Stimulated activated CD4-positive, alpha-beta T cell treated with anti-CD3 and anti-CD28 coated beads, TNF-alpha, amount 100 ng/mL, for 24 hours (primary cell): ENCODE measurements at regions not wholly inside any gene's neighbourhood (a gene's known extent, or its start where the extent isn't known, plus 50 kb on each side); places are given as distances from the start of the nearest gene placed in this dataset.
"Not testable (repeated sequence)": the region's sequence is repeated elsewhere in the genome, so short reads cannot be mapped to it uniquely, and the experiment has no call there.

Source experiments
- DNase-seq, 3 experiments: peaks; one replicate each; pipeline ENCODE4 v3.0.0-alpha.2; 2020; ENCODE audit warnings: low read depth in 3 of 3

GRCh38 chr4:167831855-167832254 is 260.5 kb upstream of the ANXA10 start:
- no peak for DNase-seq

DNA sequence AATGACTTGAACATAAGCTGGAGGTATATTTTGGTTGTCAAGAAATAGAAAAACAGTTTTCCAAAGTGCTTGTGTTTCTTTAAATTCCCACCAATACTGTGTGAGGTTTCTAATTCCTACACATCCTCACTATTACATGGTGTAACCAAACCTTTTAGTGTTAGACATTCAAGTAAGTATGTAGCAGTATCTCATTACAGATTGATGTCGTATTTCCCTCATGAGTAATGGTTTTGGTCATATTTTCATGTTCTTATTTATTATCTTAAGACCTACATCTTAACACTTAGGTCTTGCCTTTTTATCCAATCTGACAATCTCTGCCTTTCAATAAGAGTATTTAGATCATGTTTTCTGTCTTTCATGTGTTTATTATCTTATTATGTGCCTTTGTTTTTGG is 253.7 kb upstream of the ANXA10 start:
- DNase-seq, result no peak

GRCh38 chr4:167842487-167842886 is 249.8 kb upstream of the ANXA10 start:
- no peak for DNase-seq

DNA sequence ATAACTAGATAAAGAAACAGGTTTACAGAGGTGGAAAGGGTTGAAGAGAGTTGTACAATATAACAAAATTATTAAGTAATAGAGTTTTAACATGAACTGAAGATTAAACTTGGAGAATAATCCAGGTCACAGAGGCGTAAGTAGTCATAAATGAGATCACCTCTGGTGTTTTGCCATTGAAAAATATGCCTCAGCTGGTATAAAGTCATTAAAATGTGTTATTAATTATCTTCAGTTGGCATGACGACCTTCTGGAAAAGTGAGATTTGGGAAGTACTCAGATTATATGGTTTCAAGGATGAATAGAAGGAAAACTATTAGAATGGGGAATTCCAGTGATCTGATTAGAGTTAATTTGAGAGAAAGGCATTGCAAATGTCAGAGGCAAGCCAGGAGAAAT is 237.5 kb upstream of the ANXA10 start:
- no peak for DNase-seq

DNA sequence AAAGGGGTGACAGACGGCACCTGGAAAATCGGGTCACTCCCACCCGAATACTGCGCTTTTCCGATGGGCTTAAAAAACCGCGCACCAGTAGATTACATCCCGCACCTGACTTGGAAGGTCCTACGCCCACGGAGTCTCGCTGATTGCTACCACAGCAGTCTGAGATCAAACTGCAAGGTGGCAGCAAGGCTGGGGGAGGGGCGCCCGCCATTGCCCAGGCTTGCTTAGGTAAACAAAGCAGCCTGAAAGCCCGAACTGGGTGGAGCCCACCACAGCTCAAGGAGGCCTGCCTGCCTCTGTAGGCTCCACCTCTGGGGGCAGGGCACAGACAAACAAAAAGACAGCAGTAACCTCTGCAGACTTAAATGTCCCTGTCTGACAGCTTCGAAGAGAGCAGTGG is 234.2 kb upstream of the ANXA10 start:
- not testable (repeated sequence) for DNase-seq

- DNase-seq, result no peak
Measured at GRCh38 chr4:167867191-167867590, 225.1 kb upstream of the ANXA10 start.

DNA sequence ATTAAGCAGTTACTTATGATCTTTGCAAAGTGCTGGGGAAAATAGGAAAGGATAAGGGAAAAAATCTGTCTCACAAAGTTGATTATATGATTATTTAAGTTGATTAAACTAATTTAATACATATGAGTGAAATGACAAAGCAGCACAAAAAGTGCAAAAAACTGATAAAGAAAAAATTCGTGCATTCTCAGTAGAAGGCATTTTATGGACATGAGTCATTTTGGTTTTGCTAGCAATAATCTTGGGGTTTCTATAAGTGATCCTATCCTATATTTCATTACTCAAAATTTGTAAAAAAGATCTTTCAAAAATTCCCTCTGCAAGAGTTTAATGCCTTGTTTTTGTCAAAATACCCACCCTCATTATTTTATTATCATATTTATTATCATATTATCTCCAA is 224.2 kb upstream of the ANXA10 start:
- DNase-seq, result no peak

DNA sequence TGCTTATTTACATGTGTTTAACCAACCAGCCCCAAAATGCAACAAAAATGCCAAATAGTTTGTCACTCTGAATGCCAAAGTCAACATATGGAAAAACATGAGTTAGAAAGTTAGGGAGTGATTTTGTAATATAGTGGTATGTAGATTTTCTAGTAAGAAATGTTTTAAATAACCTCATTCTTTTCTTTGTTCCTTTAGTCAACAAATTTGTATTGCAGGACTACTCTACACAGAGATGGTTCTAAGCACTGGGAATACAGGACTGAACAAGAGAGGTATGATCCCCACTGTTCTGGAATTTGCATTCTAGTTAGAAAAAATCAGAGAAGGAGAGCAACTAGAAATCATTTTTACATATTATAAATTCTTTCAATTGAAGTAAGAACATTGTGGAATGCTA is 218.8 kb upstream of the ANXA10 start:
- no peak for DNase-seq

- not testable (repeated sequence) for DNase-seq
Measured at GRCh38 chr4:167876091-167876490, 216.2 kb upstream of the ANXA10 start.

DNA sequence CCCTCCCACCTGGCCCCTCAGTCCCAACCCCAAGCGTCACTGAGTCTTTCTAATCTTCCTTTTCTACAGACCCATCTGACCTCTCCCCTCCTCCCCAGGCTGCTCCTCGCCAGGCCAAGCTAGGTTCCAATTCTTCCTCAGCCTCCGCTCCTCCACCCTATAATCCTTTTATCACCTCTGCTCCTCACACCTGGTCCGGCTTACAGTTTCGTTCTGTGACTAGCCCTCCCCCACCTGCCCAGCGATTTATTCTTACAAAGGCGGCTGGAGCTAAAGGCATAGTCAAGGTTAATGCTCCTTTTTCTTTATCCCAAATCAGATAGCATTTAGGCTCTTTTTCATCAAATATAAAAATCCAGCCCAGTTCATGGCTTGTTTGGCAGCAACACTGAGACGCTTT is 214.5 kb upstream of the ANXA10 start:
- not testable (repeated sequence) for DNase-seq

- no peak for DNase-seq
Measured at GRCh38 chr4:167883266-167883665, 209.1 kb upstream of the ANXA10 start.

GRCh38 chr4:167885071-167885470 is 207.3 kb upstream of the ANXA10 start:
- no peak for DNase-seq

DNA sequence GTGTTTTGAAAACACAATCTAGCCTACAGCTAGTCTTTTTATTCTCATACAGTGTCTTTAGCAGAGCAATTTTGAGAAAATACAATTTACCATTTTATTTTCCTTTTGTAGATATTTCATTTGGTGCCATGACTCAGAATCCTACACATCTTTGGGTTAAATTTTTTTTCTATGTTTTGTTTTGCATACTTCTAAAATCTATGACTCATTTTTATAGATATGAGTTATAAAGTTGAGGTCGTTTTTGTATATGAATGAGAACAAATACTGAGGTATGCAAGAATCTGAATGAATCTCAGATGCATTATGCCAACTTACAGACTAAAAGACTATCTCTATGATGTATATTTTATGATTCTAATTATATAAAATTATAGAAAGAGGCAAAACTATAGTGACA is 206.5 kb upstream of the ANXA10 start:
- no peak for DNase-seq

GRCh38 chr4:167887726-167888125 is 204.6 kb upstream of the ANXA10 start:
- no peak for DNase-seq

GRCh38 chr4:167890226-167890625 is 202.1 kb upstream of the ANXA10 start:
- DNase-seq, result no peak

DNA sequence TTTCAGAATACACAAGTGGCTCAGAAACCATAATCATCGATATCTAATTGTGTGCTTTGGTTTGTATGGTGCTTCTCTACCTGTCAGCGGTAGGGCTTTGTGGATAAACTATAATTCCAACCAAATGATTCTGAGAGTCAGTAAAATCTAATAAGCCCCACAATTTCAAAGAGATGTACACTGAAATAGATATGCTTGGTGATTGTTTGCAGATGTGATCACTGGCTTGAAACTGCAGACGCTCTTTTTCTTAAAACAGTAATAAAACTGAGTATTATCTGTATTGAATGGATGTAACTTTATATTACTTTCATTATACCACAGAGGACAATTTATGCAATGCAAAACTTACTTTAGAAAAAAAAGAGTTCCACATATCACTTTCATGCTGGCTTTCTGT is 198.8 kb upstream of the ANXA10 start:
- DNase-seq, result no peak

- not testable (repeated sequence) for DNase-seq
Measured at GRCh38 chr4:167896260-167896659, 196.1 kb upstream of the ANXA10 start.

DNA sequence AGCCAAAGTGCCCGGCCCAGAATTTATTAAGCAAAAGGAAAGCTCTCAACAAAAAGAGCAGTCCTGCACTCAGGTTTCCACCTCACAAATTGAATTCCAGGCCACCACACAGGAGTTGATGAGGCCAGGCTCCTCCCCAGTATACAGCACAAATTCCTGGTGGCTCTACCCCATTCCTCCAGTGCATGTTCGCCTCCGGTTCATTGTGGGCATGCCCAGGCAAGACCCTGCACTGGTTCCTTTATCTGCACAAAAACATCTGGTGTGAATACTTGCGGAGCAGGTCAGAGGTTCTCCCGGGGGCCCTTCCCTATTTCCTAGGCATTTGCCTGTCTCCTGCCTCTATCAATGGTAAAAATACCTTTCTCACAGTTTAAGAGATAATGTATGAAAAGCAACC is 195.2 kb upstream of the ANXA10 start:
- no peak for DNase-seq

- DNase-seq, result no peak
Measured at GRCh38 chr4:167903291-167903721, 189.0 kb upstream of the ANXA10 start.

- DNase-seq, result no peak
Measured at GRCh38 chr4:167906851-167907250, 185.5 kb upstream of the ANXA10 start.

GRCh38 chr4:167908816-167909215 is 183.5 kb upstream of the ANXA10 start:
- DNase-seq, result no peak

GRCh38 chr4:167912535-167912934 is 179.8 kb upstream of the ANXA10 start:
- DNase-seq, result not testable (repeated sequence)

DNA sequence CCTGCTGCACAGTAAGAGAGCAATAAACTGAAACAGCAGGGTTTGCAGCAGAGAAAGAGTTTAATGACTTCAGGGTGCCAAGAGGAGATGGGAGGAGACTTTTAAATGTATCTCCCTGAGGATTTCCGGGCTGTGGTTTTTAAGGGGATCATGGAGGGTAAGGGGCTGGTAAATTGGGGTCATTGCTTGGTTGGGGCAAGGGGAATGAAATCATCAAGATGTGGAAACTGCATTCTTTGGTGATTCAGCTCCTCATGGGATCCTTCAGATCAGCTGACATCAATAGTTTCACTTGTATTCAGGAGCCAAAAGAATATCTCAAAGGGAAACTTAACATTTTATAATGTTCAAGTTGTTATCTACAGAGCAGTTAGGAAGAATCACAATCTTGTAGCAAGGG is 174.3 kb upstream of the ANXA10 start:
- DNase-seq, result no peak

- DNase-seq, result no peak
Measured at GRCh38 chr4:167930166-167930565, 162.2 kb upstream of the ANXA10 start.

DNA sequence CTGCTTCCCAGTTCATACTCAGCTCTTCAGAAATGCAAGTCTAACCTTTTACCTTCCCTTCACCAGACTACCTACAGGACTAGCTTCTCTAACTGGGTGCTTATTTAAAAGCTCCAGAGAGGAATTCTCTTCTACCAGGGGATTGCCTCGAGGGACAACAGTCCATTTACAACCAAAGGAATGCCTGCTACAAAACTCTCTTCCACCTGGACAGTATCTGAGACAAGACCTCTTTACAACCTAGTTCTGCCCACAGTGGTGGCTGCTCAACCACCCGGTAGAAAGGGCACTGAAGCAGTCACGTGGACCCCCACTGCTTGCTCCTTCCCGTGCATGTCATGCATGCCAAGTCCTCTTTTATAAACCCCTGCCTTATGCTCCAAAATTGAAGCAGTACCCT is 158.1 kb upstream of the ANXA10 start:
- DNase-seq, result no peak
